ENCODE measurements at regions not wholly inside any gene's neighbourhood (a gene's known extent, or its start where the extent isn't known, plus 50 kb on each side); places are given as distances from the start of the nearest gene placed in this dataset.

GRCh38 chr18:51807336-51807735 is 532.7 kb upstream of the DCC start:
- H3K79me2 ChIP-seq (ENCODE audit: control insufficient read depth, low read length) = no peaks in the 10 kb centered on the region
- no peak overlapping the region for H3K4me2 ChIP-seq (ENCODE audit: low read length)
- no peak overlapping the region for H3K27ac ChIP-seq (ENCODE audit: low read depth, low read length)
- H3K4me3 ChIP-seq (ENCODE audit: low read length) = no peak overlapping the region
- no peaks in the 10 kb centered on the region for H4K20me1 ChIP-seq (ENCODE audit: control insufficient read depth, insufficient read depth, low read depth, low read length)
- H3K36me3 ChIP-seq (ENCODE audit: control insufficient read depth, low read length) = no peaks in the 10 kb centered on the region
- TF ChIP-seq, protein P1, sequence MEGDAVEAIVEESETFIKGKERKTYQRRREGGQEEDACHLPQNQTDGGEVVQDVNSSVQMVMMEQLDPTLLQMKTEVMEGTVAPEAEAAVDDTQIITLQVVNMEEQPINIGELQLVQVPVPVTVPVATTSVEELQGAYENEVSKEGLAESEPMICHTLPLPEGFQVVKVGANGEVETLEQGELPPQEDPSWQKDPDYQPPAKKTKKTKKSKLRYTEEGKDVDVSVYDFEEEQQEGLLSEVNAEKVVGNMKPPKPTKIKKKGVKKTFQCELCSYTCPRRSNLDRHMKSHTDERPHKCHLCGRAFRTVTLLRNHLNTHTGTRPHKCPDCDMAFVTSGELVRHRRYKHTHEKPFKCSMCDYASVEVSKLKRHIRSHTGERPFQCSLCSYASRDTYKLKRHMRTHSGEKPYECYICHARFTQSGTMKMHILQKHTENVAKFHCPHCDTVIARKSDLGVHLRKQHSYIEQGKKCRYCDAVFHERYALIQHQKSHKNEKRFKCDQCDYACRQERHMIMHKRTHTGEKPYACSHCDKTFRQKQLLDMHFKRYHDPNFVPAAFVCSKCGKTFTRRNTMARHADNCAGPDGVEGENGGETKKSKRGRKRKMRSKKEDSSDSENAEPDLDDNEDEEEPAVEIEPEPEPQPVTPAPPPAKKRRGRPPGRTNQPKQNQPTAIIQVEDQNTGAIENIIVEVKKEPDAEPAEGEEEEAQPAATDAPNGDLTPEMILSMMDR (IDR thresholded peaks at IDR 0.05; ENCODE audit: low read depth, low read length, poor library complexity, severe bottlenecking) = no peak
- TF ChIP-seq EZH2phosphoT487 (IDR thresholded peaks at IDR 0.05; ENCODE audit: borderline replicate concordance, low read length) = no peak
- no peaks in the 10 kb centered on the region for H3K9me2 ChIP-seq (replicated peaks; ENCODE audit: control insufficient read depth, low read length)
- H3K9me3 ChIP-seq (ENCODE audit: control insufficient read depth, insufficient read depth, low read length) = no peaks in the 10 kb centered on the region
- H3F3A ChIP-seq (ENCODE audit: control insufficient read depth, insufficient read depth) = no peaks in the 10 kb centered on the region
- H3K4me1 ChIP-seq (ENCODE audit: control insufficient read depth, low read length) = no peaks in the 10 kb centered on the region
- no peaks in the 10 kb centered on the region for H3K27me3 ChIP-seq (ENCODE audit: control insufficient read depth, low read length)

DNA sequence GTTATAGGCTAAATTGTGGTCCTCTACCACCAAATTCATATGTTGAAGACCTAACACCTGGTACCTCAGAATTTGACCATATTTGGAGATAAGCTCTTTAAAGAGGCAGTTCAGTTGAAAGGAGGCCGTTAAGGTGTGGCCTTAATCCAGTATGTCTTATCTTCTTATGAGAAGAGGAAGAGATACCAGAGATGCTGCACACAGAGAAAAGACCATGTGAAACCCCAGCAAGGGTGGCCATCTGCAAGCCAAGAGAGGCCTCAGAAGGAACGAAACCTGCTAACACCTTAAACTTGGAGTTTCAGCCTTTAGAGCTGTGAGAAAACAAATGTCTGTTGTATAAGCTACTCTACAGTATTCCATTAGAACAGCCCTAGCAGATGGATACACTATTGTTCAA is 528.1 kb upstream of the DCC start:
- Histone ChIP-seq H3K9me3 (ENCODE audit: control insufficient read depth, insufficient read depth, low read length) (no peaks in the 10 kb centered on the region), H3K4me2 (ENCODE audit: low read length) (no peak overlapping the region), H3K27me3 (ENCODE audit: control insufficient read depth, low read length) (no peaks in the 10 kb centered on the region), H4K20me1 (ENCODE audit: control insufficient read depth, insufficient read depth, low read depth, low read length) (no peaks in the 10 kb centered on the region), H3K36me3 (ENCODE audit: control insufficient read depth, low read length) (no peaks in the 10 kb centered on the region), H3K9me2 (replicated peaks; ENCODE audit: control insufficient read depth, low read length) (no peaks in the 10 kb centered on the region), H3K4me1 (ENCODE audit: control insufficient read depth, low read length) (no peaks in the 10 kb centered on the region), H3K27ac (ENCODE audit: low read depth, low read length) (no peak overlapping the region), H3F3A (ENCODE audit: control insufficient read depth, insufficient read depth) (no peaks in the 10 kb centered on the region), H3K4me3 (ENCODE audit: low read length) (no peak overlapping the region), H3K79me2 (ENCODE audit: control insufficient read depth, low read length) (no peaks in the 10 kb centered on the region)
- TF ChIP-seq, protein P1 (IDR thresholded peaks at IDR 0.05; ENCODE audit: low read depth, low read length, poor library complexity, severe bottlenecking) = no peak

GRCh38 chr18:51813740-51814139 is 526.3 kb upstream of the DCC start:
- Histone ChIP-seq H3K36me3 (ENCODE audit: control insufficient read depth, low read length) (no peaks in the 10 kb centered on the region), H3K4me1 (ENCODE audit: control insufficient read depth, low read length) (no peaks in the 10 kb centered on the region), H3K27me3 (ENCODE audit: control insufficient read depth, low read length) (no peaks in the 10 kb centered on the region), H3K4me3 (ENCODE audit: low read length) (no peak overlapping the region), H3K79me2 (ENCODE audit: control insufficient read depth, low read length) (no peaks in the 10 kb centered on the region), H4K20me1 (ENCODE audit: control insufficient read depth, insufficient read depth, low read depth, low read length) (no peaks in the 10 kb centered on the region), H3K27ac (ENCODE audit: low read depth, low read length) (no peak overlapping the region), H3K4me2 (ENCODE audit: low read length) (no peak overlapping the region), H3K9me3 (ENCODE audit: control insufficient read depth, insufficient read depth, low read length) (no peaks in the 10 kb centered on the region), H3K9me2 (replicated peaks; ENCODE audit: control insufficient read depth, low read length) (no peaks in the 10 kb centered on the region), H3F3A (ENCODE audit: control insufficient read depth, insufficient read depth) (no peaks in the 10 kb centered on the region)
- TF ChIP-seq, protein P1 (IDR thresholded peaks at IDR 0.05; ENCODE audit: low read depth, low read length, poor library complexity, severe bottlenecking) = no peak
- no peak for TF ChIP-seq EZH2phosphoT487 (IDR thresholded peaks at IDR 0.05; ENCODE audit: borderline replicate concordance, low read length)

GRCh38 chr18:51821610-51822009 is 518.4 kb upstream of the DCC start:
- no peak overlapping the region for H3K4me3 ChIP-seq (ENCODE audit: low read length)
- no peaks in the 10 kb centered on the region for H3K9me2 ChIP-seq (replicated peaks; ENCODE audit: control insufficient read depth, low read length)
- H3K9me3 ChIP-seq (ENCODE audit: control insufficient read depth, insufficient read depth, low read length) = no peaks in the 10 kb centered on the region
- no peaks in the 10 kb centered on the region for H3K27me3 ChIP-seq (ENCODE audit: control insufficient read depth, low read length)
- H3K4me1 ChIP-seq (ENCODE audit: control insufficient read depth, low read length) = no peaks in the 10 kb centered on the region
- H3K4me2 ChIP-seq (ENCODE audit: low read length) = no peak overlapping the region
- H3K79me2 ChIP-seq (ENCODE audit: control insufficient read depth, low read length) = no peaks in the 10 kb centered on the region
- no peak overlapping the region for H3K27ac ChIP-seq (ENCODE audit: low read depth, low read length)
- H3F3A ChIP-seq (ENCODE audit: control insufficient read depth, insufficient read depth) = no peaks in the 10 kb centered on the region
- H3K36me3 ChIP-seq (ENCODE audit: control insufficient read depth, low read length) = no peaks in the 10 kb centered on the region
- no peaks in the 10 kb centered on the region for H4K20me1 ChIP-seq (ENCODE audit: control insufficient read depth, insufficient read depth, low read depth, low read length)
- TF ChIP-seq, protein P1 (IDR thresholded peaks at IDR 0.05; ENCODE audit: low read depth, low read length, poor library complexity, severe bottlenecking) = no peak
- TF ChIP-seq EZH2phosphoT487 (IDR thresholded peaks at IDR 0.05; ENCODE audit: borderline replicate concordance, low read length) = no peak

Data from DOHH2 (cell line).